H1 (cell line): ENCODE measurements at regions not wholly inside any gene's neighbourhood (a gene's known extent, or its start where the extent isn't known, plus 50 kb on each side); places are given as distances from the start of the nearest gene placed in this dataset.

Source experiments
- CTCF ChIA-PET: fragments of 300-600 bp; sonication (Branson Sonifier 250); formaldehyde crosslinking; loops from one replicate; lab custom pipeline; 2021; ENCODE audit not compliant: partially characterized antibody; lab: Charles Lee
- POLR2A ChIA-PET: fragments of 300-600 bp; sonication (Branson Sonifier 250); formaldehyde crosslinking; loops from one replicate; lab custom pipeline; 2021; ENCODE audit warnings: inconsistent platforms; ENCODE audit not compliant: partially characterized antibody; lab: Charles Lee
- DNase-seq, 2 experiments: peaks; one replicate each; pipeline versions ENCODE4 v3.0.0 to v3.0.0-alpha.2; 2010 to 2022; ENCODE audit warnings: low spot score in 2 of 2, low read depth in 1 of 2, mixed read lengths in 1 of 2
- FAIRE-seq: peaks from 2 replicates; lab custom pipeline; 2011; peaks lifted over from hg19 to GRCh38; lab: Jason Lieb, UNC
- H2AFZ ChIP-seq: 2 replicates; pipeline ENCODE4 v1.8.1; 2012; ENCODE audit warnings: low read length, inconsistent platforms
- H2AK5ac ChIP-seq: 2 replicates; pipeline ENCODE4 v1.6.1; 2013; ENCODE audit warnings: low read depth, low read length
- H2BK120ac ChIP-seq: replicated peaks from 2 replicates; pipeline ENCODE3; 2013; ENCODE audit warnings: low read depth, low read length, inconsistent platforms
- H2BK12ac ChIP-seq: 2 replicates; pipeline ENCODE4 v1.6.1; 2013; ENCODE audit warnings: low read depth, low read length
- H2BK15ac ChIP-seq: 2 replicates; pipeline ENCODE4 v1.6.1; 2013; ENCODE audit warnings: low read length
- H2BK20ac ChIP-seq: 2 replicates; pipeline ENCODE4 v1.6.1; 2013; ENCODE audit warnings: low read length
- H2BK5ac ChIP-seq: 2 replicates; pipeline ENCODE4 v1.6.1; 2013; ENCODE audit warnings: low read depth, low read length
- H3K14ac ChIP-seq: 2 replicates; pipeline ENCODE4 v1.6.1; 2013; ENCODE audit warnings: inconsistent platforms; ENCODE audit not compliant: insufficient read length
- H3K18ac ChIP-seq: 2 replicates; pipeline ENCODE4 v1.6.1; 2013; ENCODE audit warnings: low read length; ENCODE audit errors: extremely low read depth
- H3K23ac ChIP-seq: 2 replicates; pipeline ENCODE4 v1.6.1; 2013; ENCODE audit warnings: inconsistent platforms; ENCODE audit not compliant: insufficient read length
- H3K23me2 ChIP-seq: 2 replicates; pipeline ENCODE4 v1.6.1; 2013; ENCODE audit warnings: low read depth, low read length
- H3K27ac ChIP-seq: 2 replicates; pipeline ENCODE4 v1.6.1; 2011; ENCODE audit warnings: low read depth, low read length, inconsistent platforms
- H3K27me3 ChIP-seq, 4 experiments: replicated peaks in 1 of 4; 1 replicate in 1 of 4; 2 replicates in 3 of 4; pipeline versions ENCODE4 v1.6.1 to v1.8.1; 2011 to 2013; ENCODE audit warnings: low read length in 3 of 4, mild to moderate bottlenecking in 3 of 4, inconsistent platforms in 2 of 4, mixed read lengths in 2 of 4, moderate library complexity in 1 of 4; ENCODE audit not compliant: control insufficient read depth in 3 of 4, insufficient read depth in 3 of 4; ENCODE audit errors: extremely low read depth in 1 of 4
- H3K36me3 ChIP-seq, 4 experiments: 2 replicates each; pipeline versions ENCODE4 v1.6.1 to v1.8.1; 2011 to 2013; ENCODE audit warnings: mild to moderate bottlenecking in 4 of 4, low read length in 3 of 4, moderate library complexity in 2 of 4, control low read depth in 1 of 4, inconsistent platforms in 1 of 4; ENCODE audit not compliant: insufficient read depth in 4 of 4, control insufficient read depth in 2 of 4
- H3K4ac ChIP-seq: replicated peaks from 2 replicates; pipeline ENCODE3; 2013; ENCODE audit warnings: low read length, low read depth, mixed read lengths, inconsistent platforms; ENCODE audit not compliant: insufficient read length
- H3K4me1 ChIP-seq, 4 experiments: replicated peaks in 1 of 4; 1 replicate in 1 of 4; 2 replicates in 3 of 4; pipeline versions ENCODE4 v1.6.1 to v1.8.1; 2011 to 2013; ENCODE audit warnings: low read length in 3 of 4, inconsistent platforms in 2 of 4, mixed read lengths in 1 of 4; ENCODE audit not compliant: insufficient read depth in 4 of 4, control insufficient read depth in 3 of 4
- H3K4me2 ChIP-seq, 2 experiments: 2 replicates each; pipeline versions ENCODE4 v1.6.1 to v1.8.1; 2011 to 2013; ENCODE audit warnings: low read depth in 2 of 2, low read length in 2 of 2, control low read depth in 1 of 2, inconsistent platforms in 1 of 2, mild to moderate bottlenecking in 1 of 2; ENCODE audit not compliant: insufficient read depth in 1 of 2
- H3K4me3 ChIP-seq, 4 experiments: fragments of 200-600, 300-600 bp in 1 of 4; sonication (generic), shearing (Covaris generic), sonication (Bioruptor Twin) in 1 of 4; 2 replicates each; pipeline versions ENCODE4 v1.5.1 to v1.8.1; 2011 to 2016; ENCODE audit warnings: low read length in 4 of 4, low read depth in 3 of 4, control low read depth in 2 of 4, inconsistent platforms in 2 of 4, mild to moderate bottlenecking in 2 of 4, mixed read lengths in 1 of 4, moderate library complexity in 1 of 4; ENCODE audit not compliant: insufficient read depth in 2 of 4; ENCODE audit errors: extremely low read depth in 1 of 4
- H3K56ac ChIP-seq: replicated peaks from 2 replicates; pipeline ENCODE3; 2013; ENCODE audit warnings: low read depth, mild to moderate bottlenecking, mixed read lengths, low read length, inconsistent platforms; ENCODE audit not compliant: insufficient read length
- H3K79me1 ChIP-seq: 2 replicates; pipeline ENCODE4 v1.6.1; 2013; ENCODE audit warnings: low read depth, low read length, control low read depth
- H3K79me2 ChIP-seq, 2 experiments: 2 replicates each; pipeline versions ENCODE4 v1.6.1 to v1.8.1; 2012 to 2013; ENCODE audit warnings: low read length in 2 of 2, mild to moderate bottlenecking in 2 of 2, inconsistent platforms in 1 of 2; ENCODE audit not compliant: insufficient read depth in 2 of 2, control insufficient read depth in 1 of 2
- H3K9ac ChIP-seq, 4 experiments: replicated peaks in 1 of 4; 1 replicate in 1 of 4; 2 replicates in 3 of 4; pipeline versions ENCODE4 v1.6.1 to v1.8.1; 2011 to 2013; ENCODE audit warnings: low read depth in 3 of 4, low read length in 3 of 4, control low read depth in 2 of 4, mild to moderate bottlenecking in 2 of 4, moderate library complexity in 2 of 4, inconsistent platforms in 1 of 4; ENCODE audit errors: extremely low read depth in 1 of 4
- H3K9me3 ChIP-seq, 2 experiments: 2 replicates each; pipeline versions ENCODE4 v1.6.1 to v1.8.1; 2012 to 2013; ENCODE audit warnings: mild to moderate bottlenecking in 2 of 2, moderate library complexity in 2 of 2, control low read depth in 1 of 2, inconsistent platforms in 1 of 2, low read depth in 1 of 2, low read length in 1 of 2, mixed read lengths in 1 of 2; ENCODE audit not compliant: insufficient read depth in 2 of 2
- H4K20me1 ChIP-seq, 2 experiments: replicated peaks in 1 of 2; 2 replicates each; pipeline versions ENCODE3 to v1.8.1; 2011 to 2013; ENCODE audit warnings: inconsistent platforms in 2 of 2, low read length in 2 of 2, mild to moderate bottlenecking in 1 of 2; ENCODE audit not compliant: insufficient read depth in 2 of 2, control insufficient read depth in 1 of 2
- H4K5ac ChIP-seq: 2 replicates; pipeline ENCODE4 v1.6.1; 2013; ENCODE audit warnings: low read length, low read depth, mixed read lengths, inconsistent platforms; ENCODE audit not compliant: insufficient read length
- H4K8ac ChIP-seq: 2 replicates; pipeline ENCODE4 v1.8.0; 2013; ENCODE audit warnings: mild to moderate bottlenecking, moderate library complexity, low read length, inconsistent platforms; ENCODE audit not compliant: insufficient read depth; ENCODE audit errors: extremely low read depth
- H4K91ac ChIP-seq: replicated peaks from 2 replicates; pipeline ENCODE3; 2013; ENCODE audit warnings: low read length, mixed read lengths, inconsistent platforms; ENCODE audit not compliant: insufficient read length
- CHD1 ChIP-seq: IDR thresholded peaks from 2 replicates; pipeline ENCODE4 v1.6.1; 2012; ENCODE audit warnings: low read depth, low read length, improper control_type of control experiment
- CREB1 ChIP-seq: IDR thresholded peaks from 2 replicates; pipeline ENCODE4 v1.6.1; 2012; ENCODE audit warnings: inconsistent platforms
- HDAC2 ChIP-seq, 2 experiments: fragments of 300-600 bp in 1 of 2; sonication (generic) in 1 of 2; IDR thresholded peaks; 2 replicates each; pipeline ENCODE4 v1.6.1; 2011 to 2012; ENCODE audit warnings: low read depth in 2 of 2, low read length in 2 of 2, mild to moderate bottlenecking in 2 of 2, moderate library complexity in 2 of 2, borderline replicate concordance in 1 of 2, inconsistent platforms in 1 of 2
- PHF8 ChIP-seq: fragments of 200-600 bp; sonication (generic); conservative IDR thresholded peaks from 2 replicates; pipeline ENCODE4 v1.7.1; 2012; ENCODE audit warnings: low read depth, mild to moderate bottlenecking, inconsistent platforms, low read length, moderate library complexity
- RAD21 ChIP-seq, 2 experiments: IDR thresholded peaks in 1 of 2; conservative IDR thresholded peaks in 1 of 2; 2 replicates each; pipeline ENCODE4 v1.6.1; 2011; ENCODE audit warnings: low read depth in 2 of 2, low read length in 2 of 2, improper control_type of control experiment in 1 of 2, inconsistent platforms in 1 of 2, mild to moderate bottlenecking in 1 of 2, moderate library complexity in 1 of 2
- SRF ChIP-seq: IDR thresholded peaks from 2 replicates; pipeline ENCODE4 v1.6.1; 2011; ENCODE audit warnings: mild to moderate bottlenecking, low read depth, low read length, moderate library complexity
- WGBS, 2 experiments: shearing (Covaris generic) in 1 of 2; methylation state at CpG; one replicate each; pipeline versions ENCODE4 v1.1.6 to v1.1.7; 2013 to 2015; ENCODE audit warnings: low lambda C conversion rate in 2 of 2, mixed read lengths in 2 of 2, inconsistent platforms in 1 of 2, low coverage in 1 of 2, missing lambda C conversion rate in 1 of 2; ENCODE audit not compliant: insufficient replicate concordance in 2 of 2, insufficient coverage in 1 of 2, insufficient read length in 1 of 2; ENCODE audit errors: extremely low coverage in 1 of 2, missing lambda C conversion rate in 1 of 2; 5-methylcytosine and 5-hydroxymethylcytosine counted together

GRCh38 chr11:42764936-42765335, 546.9 kb upstream of the API5 start:
- Histone ChIP-seq H3K4me2 (no peak overlapping the region), H2AK5ac (no peak overlapping the region), H4K91ac (no peak overlapping the region), H3K23ac (no peak overlapping the region), H3K27ac (no peak overlapping the region), H2BK120ac (no peak overlapping the region), H2BK12ac (no peak overlapping the region), H3K27me3 (no peaks in the 10 kb centered on the region), H2AFZ (no peak overlapping the region), H3K79me2 (no peaks in the 10 kb centered on the region), H3K79me1 (no peaks in the 10 kb centered on the region), H2BK15ac (no peak overlapping the region), H3K56ac (no peak overlapping the region), H4K8ac (no peak overlapping the region), H2BK20ac (no peak overlapping the region), H3K14ac (no peak overlapping the region), H4K20me1 (no peaks in the 10 kb centered on the region), H3K4me1 (no peaks in the 10 kb centered on the region), H3K4ac (no peak overlapping the region), H3K9ac (no peak overlapping the region), H3K9me3 (no peaks in the 10 kb centered on the region), H3K36me3 (no peaks in the 10 kb centered on the region), H2BK5ac (no peak overlapping the region)
- ChIA-PET POLR2A (no interaction called here), CTCF (interaction anchor here (1.3 kb wide), 2 partner anchors 12 to 513 kb away, joined by 3 read pairs; no protein-coding TSS in a partner anchor)
- 80% methylated on average over 2 of the region's 2 CpGs; no CpG with 5 or more reads in 1 of the 2 experiments for WGBS, 2 experiments
- FAIRE-seq (no peak), DNase-seq (no peak)
- TF ChIP-seq CREB1 = no peak
- TF ChIP-seq CHD1 = no peak
- no peak for TF ChIP-seq RAD21 (IDR thresholded peaks at IDR 0.05 in 1 of 2, conservative IDR thresholded peaks at IDR 0.05 in 1 of 2; ENCODE audit: low read depth in 2 of 2, low read length in 2 of 2)
- no peak for TF ChIP-seq HDAC2 (IDR thresholded peaks at IDR 0.05; ENCODE audit: borderline replicate concordance in 1 of 2, low read depth in 2 of 2, low read length in 2 of 2)
- TF ChIP-seq PHF8 = no peak
- no peak for TF ChIP-seq SRF
- TF ChIP-seq, all 59 proteins: peak for 0
- no peak overlapping the region for H3K18ac ChIP-seq
- H3K23me2 ChIP-seq = no peaks in the 10 kb centered on the region
- H3K4me3 ChIP-seq = no peak overlapping the region
- H4K5ac ChIP-seq = no peak overlapping the region
